K562 (cell line): ENCODE measurements at regions not wholly inside any gene's neighbourhood (a gene's known extent, or its start where the extent isn't known, plus 50 kb on each side); places are given as distances from the start of the nearest gene placed in this dataset.

Experiments used
- ATAC-seq: fragments of 200-7000 bp; cut with Tn5 transposase; 3 replicates; pipeline ENCODE4 v1.9.1; 2020; ENCODE audit warnings: moderate library complexity
- BruUV-seq: library from RNA; stranded (reverse); fragments of 400-500 nt; replicated peaks from 2 replicates; lab custom pipeline; 2021; lab: Mats Ljungman, UMichigan
- CTCF ChIA-PET: fragments of 300-600 bp; formaldehyde crosslinking; extraction: SDS; loops from one replicate; lab custom pipeline; 2021; ENCODE audit warnings: low intra/inter-chr PET ratio; lab: Yijun Ruan, JAX
- POLR2A ChIA-PET: fragments of 300-600, 350-650 bp; sonication (Branson Sonifier 250); formaldehyde crosslinking; extraction: SDS; loops from one replicate; lab custom pipeline; 2021; ENCODE audit warnings: antibody characterized with exemption, inconsistent platforms; lab: Yijun Ruan, JAX
- DNase-seq, 4 experiments: peaks; one replicate each; pipeline versions ENCODE4 v3.0.0 to v3.0.0-alpha.2; 2011 to 2018; ENCODE audit warnings: low spot score in 3 of 4, mixed read lengths in 3 of 4; ENCODE audit errors: extremely low read depth in 1 of 4
- FAIRE-seq: peaks from 2 replicates; lab custom pipeline; 2011; peaks lifted over from hg19 to GRCh38; lab: Jason Lieb, UNC
- H2AFZ ChIP-seq: 2 replicates; pipeline ENCODE4 v1.6.0; 2011; ENCODE audit warnings: low read depth, low read length, control low read depth, inconsistent platforms
- H3K27ac ChIP-seq: fragments of 200-600 bp; 3 replicates; pipeline ENCODE4 v1.8.0; 2011; ENCODE audit warnings: low read depth, mild to moderate bottlenecking, control low read depth, inconsistent platforms, low read length, moderate library complexity, mixed read lengths; ENCODE audit errors: extremely low read depth
- H3K27me3 ChIP-seq, 2 experiments: fragments of 300-600 bp in 1 of 2; 2 replicates in 1 of 2; 3 replicates in 1 of 2; pipeline versions ENCODE4 v1.6.0 to v1.8.0; 2011; ENCODE audit warnings: inconsistent platforms in 2 of 2, low read length in 2 of 2, mild to moderate bottlenecking in 1 of 2, mixed read lengths in 1 of 2, moderate library complexity in 1 of 2; ENCODE audit not compliant: control insufficient read depth in 2 of 2, insufficient read depth in 2 of 2
- H3K36me3 ChIP-seq: fragments of 300-600 bp; 3 replicates; pipeline ENCODE4 v1.8.0; 2011; ENCODE audit warnings: mild to moderate bottlenecking, low read length, inconsistent platforms; ENCODE audit not compliant: control insufficient read depth, insufficient read depth
- H3K4me1 ChIP-seq, 2 experiments: fragments of 200-600 bp in 1 of 2; replicated peaks in 1 of 2; 2 replicates in 1 of 2; 3 replicates in 1 of 2; pipeline versions ENCODE4 v1.5.1 to v1.8.0; 2011; ENCODE audit warnings: inconsistent platforms in 2 of 2, low read length in 2 of 2, mild to moderate bottlenecking in 1 of 2, mixed read lengths in 1 of 2, moderate library complexity in 1 of 2; ENCODE audit not compliant: control insufficient read depth in 2 of 2, insufficient read depth in 2 of 2
- H3K4me2 ChIP-seq: 2 replicates; pipeline ENCODE4 v1.6.1; 2011; ENCODE audit warnings: low read length, control low read depth, inconsistent platforms, mixed read lengths; ENCODE audit not compliant: insufficient read depth
- H3K4me3 ChIP-seq: fragments of 200-600 bp; sonication (generic), shearing (Covaris generic); 2 replicates; pipeline ENCODE4 v1.5.1; 2016; ENCODE audit warnings: control low read depth, inconsistent platforms
- H3K79me2 ChIP-seq: fragments of 200-600 bp; 3 replicates; pipeline ENCODE4 v1.8.0; 2011; ENCODE audit warnings: low read length, inconsistent platforms; ENCODE audit not compliant: control insufficient read depth, insufficient read depth
- H3K9ac ChIP-seq, 2 experiments: 2 replicates each; pipeline versions ENCODE4 v1.6.0 to v1.6.1; 2011; ENCODE audit warnings: low read depth in 2 of 2, low read length in 2 of 2, control low read depth in 1 of 2, inconsistent platforms in 1 of 2, mild to moderate bottlenecking in 1 of 2, mixed read lengths in 1 of 2; ENCODE audit not compliant: insufficient read depth in 1 of 2
- H3K9me1 ChIP-seq: one replicate; pipeline ENCODE4 v1.6.0; 2011; ENCODE audit warnings: inconsistent platforms, mild to moderate bottlenecking, low read length, moderate library complexity; ENCODE audit not compliant: control insufficient read depth, insufficient read depth
- H3K9me3 ChIP-seq: replicated peaks from 2 replicates; pipeline ENCODE4 v1.5.1; 2011; ENCODE audit warnings: low read depth, low read length, inconsistent platforms; ENCODE audit not compliant: control insufficient read depth, insufficient read depth
- H4K20me1 ChIP-seq: replicated peaks from 2 replicates; pipeline ENCODE4 v1.6.1; 2011; ENCODE audit warnings: low read length, inconsistent platforms, mixed read lengths; ENCODE audit not compliant: control insufficient read depth, insufficient read depth
- ESRRB ChIP-seq: fragments of 250-450 bp; sonication (Bioruptor Pico); IDR thresholded peaks from 2 replicates; pipeline ENCODE4 v1.5.0; 2020; ENCODE audit warnings: mild to moderate bottlenecking, moderate library complexity, borderline replicate concordance
- FOS ChIP-seq: IDR thresholded peaks from 3 replicates; pipeline ENCODE4 v1.6.1; 2011; ENCODE audit not compliant: insufficient read length; ENCODE audit errors: extremely low read depth
- GABPA ChIP-seq: fragments of 200-800 bp; sonication (Bioruptor generic); conservative IDR thresholded peaks from 2 replicates; pipeline ENCODE4 v1.6.1; 2016; ENCODE audit warnings: low read depth, missing genetic modification characterization, missing compliant biosample characterization
- GTF2F1 ChIP-seq: IDR thresholded peaks from 2 replicates; pipeline ENCODE4 v1.6.1; 2011; ENCODE audit warnings: low read depth, low read length, improper control_type of control experiment
- LCOR ChIP-seq: sonication (generic); formaldehyde crosslinking; IDR thresholded peaks from 2 replicates; pipeline ENCODE4 v1.8.0; 2022; ENCODE audit warnings: mild to moderate bottlenecking, missing genetic modification reagents
- PPARD ChIP-seq: fragments of 250-450 bp; sonication (Bioruptor Pico); IDR thresholded peaks from 2 replicates; pipeline ENCODE4 v1.8.0; 2022; ENCODE audit warnings: inconsistent platforms, mild to moderate bottlenecking, moderate library complexity
- RFX7 ChIP-seq: fragments of 250-450 bp; sonication (Bioruptor Pico); IDR thresholded peaks from 2 replicates; pipeline ENCODE4 v1.5.1; 2021; ENCODE audit warnings: mild to moderate bottlenecking
- TCF7 ChIP-seq: sonication (generic); IDR thresholded peaks from 2 replicates; pipeline ENCODE4 v1.6.1; 2016; ENCODE audit warnings: antibody characterized with exemption, borderline replicate concordance
- THRAP3 ChIP-seq: fragments of 450-650 bp; IDR thresholded peaks from 2 replicates; pipeline ENCODE4 v1.6.1; 2016; ENCODE audit warnings: mild to moderate bottlenecking, inconsistent platforms, borderline replicate concordance
- YBX1 ChIP-seq: fragments of 450-650 bp; IDR thresholded peaks from 2 replicates; pipeline ENCODE4 v1.7.1; 2016; ENCODE audit warnings: mild to moderate bottlenecking
- ZC3H11A ChIP-seq: IDR thresholded peaks from 2 replicates; pipeline ENCODE4 v1.6.1; 2012; ENCODE audit warnings: low read depth, low read length, improper control_type of control experiment
- ZNF785 ChIP-seq: fragments of 250-450 bp; sonication (Bioruptor Pico); IDR thresholded peaks from 2 replicates; pipeline ENCODE4 v1.4.0; 2020; ENCODE audit warnings: mild to moderate bottlenecking
- WGBS: fragments of 100-300 bp; shearing (Covaris generic); methylation state at CpG from one replicate; pipeline ENCODE4 v1.1.6; 2016; ENCODE audit warnings: low coverage, mixed read lengths; ENCODE audit not compliant: insufficient coverage; ENCODE audit errors: missing lambda C conversion rate; 5-methylcytosine and 5-hydroxymethylcytosine counted together
- in situ Hi-C: fragments of 300-500 bp; cut with MboI; formaldehyde crosslinking; loops from 4 replicates; pipeline ENCODE4 v1.15.0; 2018; ENCODE audit warnings: inconsistent platforms, mixed read lengths
- intact Hi-C: fragments of 100-400 bp; cut with micrococcal nuclease; formaldehyde crosslinking; loops from 2 replicates; pipeline ENCODE4 v1.14.2; 2022
- TF ChIP-seq, protein P1 (sequence below): IDR thresholded peaks from 2 replicates; pipeline ENCODE4 v1.6.1; 2011; ENCODE audit not compliant: insufficient read length; ENCODE audit errors: extremely low read depth
- TF ChIP-seq, protein P2 (sequence below): IDR thresholded peaks from 2 replicates; pipeline ENCODE4 v1.6.1; 2011; ENCODE audit warnings: borderline replicate concordance, low read depth, mild to moderate bottlenecking, moderate library complexity, low read length; ENCODE audit not compliant: insufficient read depth, poor library complexity, severe bottlenecking

GRCh38 chr13:104625201-104625600 is 1559.0 kb upstream of the SLC10A2 start:
- in situ Hi-C loops, result no loop called here
- ChIA-PET CTCF (no interaction called here), POLR2A (no interaction called here)
- H3K27ac ChIP-seq, result no peak overlapping the region
- intact Hi-C loops, result no loop called here
- TF ChIP-seq RFX7 (CRISPR knock-in tag), result no peak
- H3K4me1 ChIP-seq, result no peaks in the 10 kb centered on the region
- no peak overlapping the region for H3K9ac ChIP-seq
- no peak overlapping the region for H3K4me3 ChIP-seq
- no peaks in the 10 kb centered on the region for H3K27me3 ChIP-seq
- no peak overlapping the region for H3K4me2 ChIP-seq
- FAIRE-seq (no peak), DNase-seq (no peak), ATAC-seq (no peak)
- no peaks in the 10 kb centered on the region for H3K79me2 ChIP-seq
- WGBS, result 0% methylated on average over 5 of the region's 7 CpGs
- H4K20me1 ChIP-seq, result no peaks in the 10 kb centered on the region
- no peaks in the 10 kb centered on the region for H3K36me3 ChIP-seq
- H3K9me3 ChIP-seq, result no peaks in the 10 kb centered on the region
- H3K9me1 ChIP-seq, result no peaks in the 10 kb centered on the region
- H2AFZ ChIP-seq, result no peak overlapping the region
- no TSS peak for BruUV-seq

DNA sequence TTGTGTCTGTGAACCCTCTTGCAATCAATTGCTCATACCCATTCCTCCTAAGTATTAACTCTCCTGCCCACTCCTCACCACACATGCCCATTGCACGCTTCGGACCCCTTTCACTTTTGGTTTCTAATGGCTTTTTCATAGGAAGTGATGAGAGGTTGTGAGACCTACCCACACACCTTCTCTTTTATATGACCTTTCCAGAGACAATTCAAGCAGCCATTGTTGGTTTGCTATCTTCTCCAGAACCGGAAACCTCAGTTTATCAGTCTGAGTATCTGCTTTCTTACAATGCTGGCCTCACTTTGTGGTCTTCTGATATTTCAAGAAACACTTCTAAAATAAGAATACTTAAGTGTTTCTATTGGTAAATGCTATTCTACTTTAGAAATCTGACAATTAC is 1550.8 kb upstream of the SLC10A2 start:
- H3K9me1 ChIP-seq, result no peaks in the 10 kb centered on the region
- H3K9me3 ChIP-seq, result no peaks in the 10 kb centered on the region
- no peaks in the 10 kb centered on the region for H3K4me1 ChIP-seq
- H3K79me2 ChIP-seq, result no peaks in the 10 kb centered on the region
- H3K4me3 ChIP-seq, result no peak overlapping the region
- WGBS, result 0% methylated on average over 3 of the region's 3 CpGs
- FAIRE-seq (no peak), ATAC-seq (no peak), DNase-seq (no peak)
- no peak overlapping the region for H2AFZ ChIP-seq
- H3K4me2 ChIP-seq, result no peak overlapping the region
- H3K27ac ChIP-seq, result no peak overlapping the region
- intact Hi-C loops, result no loop called here
- no peaks in the 10 kb centered on the region for H3K36me3 ChIP-seq
- in situ Hi-C loops, result no loop called here
- H3K27me3 ChIP-seq, result no peaks in the 10 kb centered on the region
- POLR2A ChIA-PET, result no interaction called here
- no peak overlapping the region for H3K9ac ChIP-seq
- CTCF ChIA-PET, result no interaction called here
- H4K20me1 ChIP-seq, result no peaks in the 10 kb centered on the region
- BruUV-seq, result no TSS peak
- no peak for TF ChIP-seq LCOR (CRISPR knock-in tag)
- TF ChIP-seq, protein P1, sequence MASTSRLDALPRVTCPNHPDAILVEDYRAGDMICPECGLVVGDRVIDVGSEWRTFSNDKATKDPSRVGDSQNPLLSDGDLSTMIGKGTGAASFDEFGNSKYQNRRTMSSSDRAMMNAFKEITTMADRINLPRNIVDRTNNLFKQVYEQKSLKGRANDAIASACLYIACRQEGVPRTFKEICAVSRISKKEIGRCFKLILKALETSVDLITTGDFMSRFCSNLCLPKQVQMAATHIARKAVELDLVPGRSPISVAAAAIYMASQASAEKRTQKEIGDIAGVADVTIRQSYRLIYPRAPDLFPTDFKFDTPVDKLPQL, result no peak
- TF ChIP-seq TCF7, result no peak
- TF ChIP-seq ZC3H11A, result no peak
- TF ChIP-seq PPARD, result no peak
- TF ChIP-seq, protein P2, sequence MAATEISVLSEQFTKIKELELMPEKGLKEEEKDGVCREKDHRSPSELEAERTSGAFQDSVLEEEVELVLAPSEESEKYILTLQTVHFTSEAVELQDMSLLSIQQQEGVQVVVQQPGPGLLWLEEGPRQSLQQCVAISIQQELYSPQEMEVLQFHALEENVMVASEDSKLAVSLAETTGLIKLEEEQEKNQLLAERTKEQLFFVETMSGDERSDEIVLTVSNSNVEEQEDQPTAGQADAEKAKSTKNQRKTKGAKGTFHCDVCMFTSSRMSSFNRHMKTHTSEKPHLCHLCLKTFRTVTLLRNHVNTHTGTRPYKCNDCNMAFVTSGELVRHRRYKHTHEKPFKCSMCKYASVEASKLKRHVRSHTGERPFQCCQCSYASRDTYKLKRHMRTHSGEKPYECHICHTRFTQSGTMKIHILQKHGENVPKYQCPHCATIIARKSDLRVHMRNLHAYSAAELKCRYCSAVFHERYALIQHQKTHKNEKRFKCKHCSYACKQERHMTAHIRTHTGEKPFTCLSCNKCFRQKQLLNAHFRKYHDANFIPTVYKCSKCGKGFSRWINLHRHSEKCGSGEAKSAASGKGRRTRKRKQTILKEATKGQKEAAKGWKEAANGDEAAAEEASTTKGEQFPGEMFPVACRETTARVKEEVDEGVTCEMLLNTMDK, result no peak
- no peak for TF ChIP-seq THRAP3
- no peak for TF ChIP-seq GTF2F1
- TF ChIP-seq YBX1, result no peak
- no peak for TF ChIP-seq GABPA (tag)
- TF ChIP-seq FOS, result no peak
- TF ChIP-seq ESRRB (CRISPR knock-in tag), result no peak
- TF ChIP-seq ZNF785, result no peak
